Forelimb muscle (tissue), 1 donor: ENCODE measurements at regions not wholly inside any gene's neighbourhood (a gene's known extent, or its start where the extent isn't known, plus 50 kb on each side); places are given as distances from the start of the nearest gene placed in this dataset.

Experiments used
- DNase-seq: peaks from one replicate; pipeline ENCODE4 v3.0.0-alpha.2; 2013; ENCODE audit warnings: low read depth

- DNase-seq: no peak
Observed at GRCh38 chr9:18071651-18072060, 402.3 kb upstream of the ADAMTSL1 start.

- no peak for DNase-seq
Observed at GRCh38 chr9:18073002-18073401, 401.0 kb upstream of the ADAMTSL1 start.

- no peak for DNase-seq
Observed at GRCh38 chr9:18074041-18074440, 399.9 kb upstream of the ADAMTSL1 start.

GRCh38 chr9:18075253-18075952 is 398.6 kb upstream of the ADAMTSL1 start:
- DNase-seq: no peak

- DNase-seq: no peak
Observed at GRCh38 chr9:18077941-18078678, 395.8 kb upstream of the ADAMTSL1 start.

GRCh38 chr9:18092138-18092537 is 381.8 kb upstream of the ADAMTSL1 start:
- DNase-seq: no peak

- DNase-seq: no peak
Observed at GRCh38 chr9:18106006-18106560, 367.9 kb upstream of the ADAMTSL1 start.

GRCh38 chr9:18109675-18110074 is 364.3 kb upstream of the ADAMTSL1 start:
- DNase-seq: no peak

- no peak for DNase-seq
Observed at GRCh38 chr9:18111146-18111545, 362.8 kb upstream of the ADAMTSL1 start.

GRCh38 chr9:18114559-18115475 is 359.1 kb upstream of the ADAMTSL1 start:
- DNase-seq: peak; percentile 87

GRCh38 chr9:18118268-18118667 is 355.7 kb upstream of the ADAMTSL1 start:
- no peak for DNase-seq

- no peak for DNase-seq
Observed at GRCh38 chr9:18122171-18122570, 351.8 kb upstream of the ADAMTSL1 start.

- no peak for DNase-seq
Observed at GRCh38 chr9:18124760-18125159, 349.2 kb upstream of the ADAMTSL1 start.

- no peak for DNase-seq
Observed at GRCh38 chr9:18126831-18127498, 347.0 kb upstream of the ADAMTSL1 start.

GRCh38 chr9:18127499-18127875 is 346.5 kb upstream of the ADAMTSL1 start:
- DNase-seq: no peak

GRCh38 chr9:18129809-18130334 is 344.1 kb upstream of the ADAMTSL1 start:
- no peak for DNase-seq

- DNase-seq: no peak
Observed at GRCh38 chr9:18136354-18136994, 337.5 kb upstream of the ADAMTSL1 start.

- DNase-seq: no peak
Observed at GRCh38 chr9:18137815-18138214, 336.1 kb upstream of the ADAMTSL1 start.

GRCh38 chr9:18138656-18139055 is 335.3 kb upstream of the ADAMTSL1 start:
- DNase-seq: no peak

GRCh38 chr9:18141681-18142080 is 332.3 kb upstream of the ADAMTSL1 start:
- DNase-seq: no peak
